ENCODE measurements at regions not wholly inside any gene's neighbourhood (a gene's known extent, or its start where the extent isn't known, plus 50 kb on each side); places are given as distances from the start of the nearest gene placed in this dataset.

DNA sequence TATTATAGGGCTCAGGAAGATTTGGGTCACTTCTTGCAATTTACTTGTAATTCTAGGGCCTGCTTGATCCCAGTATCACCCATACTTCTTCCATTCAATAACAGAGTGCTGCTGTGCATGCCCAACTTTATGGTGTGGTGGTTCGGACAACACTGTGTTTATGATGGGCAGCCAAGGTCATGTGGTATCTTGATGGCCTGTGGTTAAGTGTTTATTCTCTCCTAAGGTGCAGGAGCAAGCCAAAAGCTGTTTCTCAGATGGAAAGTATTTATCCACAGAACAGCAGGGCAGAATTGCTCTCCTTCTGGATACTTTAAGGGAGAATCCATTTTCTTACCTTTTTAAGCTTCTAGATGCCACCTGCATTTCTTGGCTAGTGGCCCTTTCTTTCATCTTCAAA is 433.8 kb downstream of the SH2D4B start:
- TF ChIP-seq, protein P1, sequence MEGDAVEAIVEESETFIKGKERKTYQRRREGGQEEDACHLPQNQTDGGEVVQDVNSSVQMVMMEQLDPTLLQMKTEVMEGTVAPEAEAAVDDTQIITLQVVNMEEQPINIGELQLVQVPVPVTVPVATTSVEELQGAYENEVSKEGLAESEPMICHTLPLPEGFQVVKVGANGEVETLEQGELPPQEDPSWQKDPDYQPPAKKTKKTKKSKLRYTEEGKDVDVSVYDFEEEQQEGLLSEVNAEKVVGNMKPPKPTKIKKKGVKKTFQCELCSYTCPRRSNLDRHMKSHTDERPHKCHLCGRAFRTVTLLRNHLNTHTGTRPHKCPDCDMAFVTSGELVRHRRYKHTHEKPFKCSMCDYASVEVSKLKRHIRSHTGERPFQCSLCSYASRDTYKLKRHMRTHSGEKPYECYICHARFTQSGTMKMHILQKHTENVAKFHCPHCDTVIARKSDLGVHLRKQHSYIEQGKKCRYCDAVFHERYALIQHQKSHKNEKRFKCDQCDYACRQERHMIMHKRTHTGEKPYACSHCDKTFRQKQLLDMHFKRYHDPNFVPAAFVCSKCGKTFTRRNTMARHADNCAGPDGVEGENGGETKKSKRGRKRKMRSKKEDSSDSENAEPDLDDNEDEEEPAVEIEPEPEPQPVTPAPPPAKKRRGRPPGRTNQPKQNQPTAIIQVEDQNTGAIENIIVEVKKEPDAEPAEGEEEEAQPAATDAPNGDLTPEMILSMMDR (IDR thresholded peaks at IDR 0.05) = no peak
- TF ChIP-seq POLR2A (IDR thresholded peaks at IDR 0.05) (no peak), EP300 (IDR thresholded peaks at IDR 0.05) (no peak)
